ENCODE measurements at regions not wholly inside any gene's neighbourhood (a gene's known extent, or its start where the extent isn't known, plus 50 kb on each side); places are given as distances from the start of the nearest gene placed in this dataset.

- H3K4me2 ChIP-seq (ENCODE audit: low read length): no peak overlapping the region
- H3K9ac ChIP-seq: no peak overlapping the region
- no peak overlapping the region for H3K4me3 ChIP-seq (ENCODE audit: low read depth, low read length)
- H2AFZ ChIP-seq: no peak overlapping the region
- no peaks in the 10 kb centered on the region for H3K9me3 ChIP-seq (ENCODE audit: control insufficient read depth, low read length)
- no peaks in the 10 kb centered on the region for H3K36me3 ChIP-seq (ENCODE audit: control insufficient read depth, insufficient read depth, low read length)
- H3K79me2 ChIP-seq: no peaks in the 10 kb centered on the region
- no peaks in the 10 kb centered on the region for H3K4me1 ChIP-seq
- no peak for TF ChIP-seq CTCF (IDR thresholded peaks at IDR 0.05)
- no peak overlapping the region for H3K27ac ChIP-seq
- no peaks in the 10 kb centered on the region for H3K27me3 ChIP-seq (ENCODE audit: control insufficient read depth, insufficient read depth, low read length)
These were observed 58.3 kb upstream of the RAPGEF4 start for GRCh38 chr2:172677363-172677762.

GRCh38 chr2:172680436-172681068, 55.1 kb upstream of the RAPGEF4 start:
- Histone ChIP-seq H3K4me2 (ENCODE audit: low read length) (no peak overlapping the region), H3K27me3 (ENCODE audit: control insufficient read depth, insufficient read depth, low read length) (no peaks in the 10 kb centered on the region), H3K4me1 (no peaks in the 10 kb centered on the region), H3K79me2 (no peaks in the 10 kb centered on the region), H2AFZ (no peak overlapping the region), H3K9me3 (ENCODE audit: control insufficient read depth, low read length) (no peaks in the 10 kb centered on the region), H3K36me3 (ENCODE audit: control insufficient read depth, insufficient read depth, low read length) (no peaks in the 10 kb centered on the region), H3K4me3 (ENCODE audit: low read depth, low read length) (no peak overlapping the region), H3K9ac (no peak overlapping the region), H3K27ac (no peak overlapping the region)
- no peak for TF ChIP-seq CTCF (IDR thresholded peaks at IDR 0.05)

GRCh38 chr2:172685467-172685866, 50.2 kb upstream of the RAPGEF4 start:
- no peak overlapping the region for H2AFZ ChIP-seq
- TF ChIP-seq CTCF (IDR thresholded peaks at IDR 0.05): no peak

More at GRCh38 chr2:172685467-172685866, 50.2 kb upstream of the RAPGEF4 start:
- Histone ChIP-seq H3K27me3 (ENCODE audit: control insufficient read depth, insufficient read depth, low read length) (no peaks in the 10 kb centered on the region), H3K4me1 (no peaks in the 10 kb centered on the region), H3K4me2 (ENCODE audit: low read length) (no peak overlapping the region), H3K9ac (no peak overlapping the region), H3K36me3 (ENCODE audit: control insufficient read depth, insufficient read depth, low read length) (no peaks in the 10 kb centered on the region), H3K4me3 (ENCODE audit: low read depth, low read length) (no peak overlapping the region), H3K79me2 (no peaks in the 10 kb centered on the region), H3K9me3 (ENCODE audit: control insufficient read depth, low read length) (no peaks in the 10 kb centered on the region), H3K27ac (no peak overlapping the region)
